IMR-90 (cell line): ENCODE measurements at regions not wholly inside any gene's neighbourhood (a gene's known extent, or its start where the extent isn't known, plus 50 kb on each side); places are given as distances from the start of the nearest gene placed in this dataset.

Experiments
- ATAC-seq: fragments of 200-7000 bp; cut with Tn5 transposase; 2 replicates; pipeline ENCODE4 v1.9.1; 2020; ENCODE audit warnings: low read depth, mild to moderate bottlenecking, moderate library complexity
- BruUV-seq: library from RNA; stranded (reverse); fragments of 400-500 nt; replicated peaks from 2 replicates; lab custom pipeline; 2021; lab: Mats Ljungman, UMichigan
- CTCF ChIA-PET: fragments of 300-600 bp; formaldehyde crosslinking; extraction: SDS; loops from one replicate; lab custom pipeline; 2021; ENCODE audit warnings: antibody characterized with exemption; lab: Yijun Ruan, JAX
- POLR2A ChIA-PET: fragments of 300-600 bp; sonication (Branson Sonifier 250); formaldehyde crosslinking; loops from one replicate; lab custom pipeline; 2022; ENCODE audit warnings: antibody characterized with exemption; ENCODE audit not compliant: unreplicated experiment; lab: Charles Lee
- DNase-seq: peaks from one replicate; pipeline ENCODE4 v3.0.0; 2013
- H2AFZ ChIP-seq: replicated peaks from 2 replicates; pipeline ENCODE3; 2013; ENCODE audit warnings: low read length, mild to moderate bottlenecking; ENCODE audit not compliant: poor library complexity
- H2AK5ac ChIP-seq: 2 replicates; pipeline ENCODE4 v1.6.1; 2013; ENCODE audit warnings: low read depth, low read length, inconsistent platforms
- H2AK9ac ChIP-seq: replicated peaks from 2 replicates; pipeline ENCODE3; 2013; ENCODE audit warnings: mild to moderate bottlenecking, low read depth, low read length, moderate library complexity; ENCODE audit not compliant: poor library complexity
- H2BK120ac ChIP-seq: 2 replicates; pipeline ENCODE4 v1.6.1; 2013; ENCODE audit warnings: low read depth, low read length, inconsistent platforms
- H2BK15ac ChIP-seq: 3 replicates; pipeline ENCODE4 v1.6.1; 2013; ENCODE audit warnings: low read depth, low read length, inconsistent platforms
- H2BK20ac ChIP-seq: 2 replicates; pipeline ENCODE4 v1.6.1; 2013; ENCODE audit warnings: low read depth, mild to moderate bottlenecking, inconsistent platforms, low read length, moderate library complexity
- H2BK5ac ChIP-seq: 2 replicates; pipeline ENCODE4 v1.6.1; 2013; ENCODE audit warnings: mild to moderate bottlenecking, low read depth, low read length, inconsistent platforms; ENCODE audit not compliant: poor library complexity, severe bottlenecking
- H3K14ac ChIP-seq: replicated peaks from 2 replicates; pipeline ENCODE4 v1.6.1; 2013; ENCODE audit warnings: low read depth, low read length, inconsistent platforms
- H3K18ac ChIP-seq: 2 replicates; pipeline ENCODE4 v1.6.1; 2013; ENCODE audit warnings: low read depth, low read length, control low read depth
- H3K23ac ChIP-seq: 2 replicates; pipeline ENCODE4 v1.6.1; 2013; ENCODE audit warnings: low read depth, low read length, inconsistent platforms
- H3K27ac ChIP-seq: 2 replicates; pipeline ENCODE4 v1.5.1; 2013; ENCODE audit warnings: mild to moderate bottlenecking, control low read depth, low read length; ENCODE audit not compliant: insufficient read depth
- H3K27me3 ChIP-seq: 2 replicates; pipeline ENCODE4 v1.6.1; 2013; ENCODE audit warnings: low read length; ENCODE audit not compliant: control insufficient read depth, insufficient read depth
- H3K36me3 ChIP-seq: 2 replicates; pipeline ENCODE4 v1.6.1; 2013; ENCODE audit warnings: low read length, mixed read lengths; ENCODE audit not compliant: control insufficient read depth, insufficient read depth
- H3K4ac ChIP-seq: 2 replicates; pipeline ENCODE4 v1.6.1; 2013; ENCODE audit warnings: low read depth, low read length, inconsistent platforms
- H3K4me1 ChIP-seq: 2 replicates; pipeline ENCODE4 v1.6.1; 2013; ENCODE audit warnings: low read length, mixed read lengths; ENCODE audit not compliant: control insufficient read depth, insufficient read depth
- H3K4me2 ChIP-seq: 2 replicates; pipeline ENCODE4 v1.6.1; 2013; ENCODE audit warnings: low read depth, mild to moderate bottlenecking, control low read depth, low read length, moderate library complexity
- H3K4me3 ChIP-seq: 2 replicates; pipeline ENCODE4 v1.5.1; 2013; ENCODE audit warnings: low read depth, mild to moderate bottlenecking, control low read depth, low read length, moderate library complexity; ENCODE audit not compliant: insufficient read depth
- H3K56ac ChIP-seq: 2 replicates; pipeline ENCODE4 v1.6.1; 2013; ENCODE audit warnings: low read length, inconsistent platforms; ENCODE audit not compliant: insufficient read depth; ENCODE audit errors: extremely low read depth
- H3K79me1 ChIP-seq, 2 experiments: 2 replicates each; pipeline ENCODE4 v1.6.1; 2013; ENCODE audit warnings: low read length in 2 of 2, inconsistent platforms in 1 of 2, low read depth in 1 of 2
- H3K9ac ChIP-seq: 2 replicates; pipeline ENCODE4 v1.6.1; 2013; ENCODE audit warnings: low read depth, low read length, control low read depth
- H3K9me1 ChIP-seq: 2 replicates; pipeline ENCODE4 v1.6.1; 2013; ENCODE audit warnings: low read length, inconsistent platforms; ENCODE audit not compliant: insufficient read depth
- H3K9me3 ChIP-seq: 2 replicates; pipeline ENCODE4 v1.6.1; 2013; ENCODE audit warnings: low read length; ENCODE audit not compliant: control insufficient read depth, insufficient read depth
- H4K20me1 ChIP-seq: 2 replicates; pipeline ENCODE4 v1.6.1; 2013; ENCODE audit warnings: low read length, inconsistent platforms; ENCODE audit not compliant: insufficient read depth
- H4K5ac ChIP-seq: 2 replicates; pipeline ENCODE4 v1.6.1; 2013; ENCODE audit warnings: mild to moderate bottlenecking, low read depth, low read length, control low read depth
- H4K8ac ChIP-seq, 2 experiments: 2 replicates each; pipeline ENCODE4 v1.6.1; 2013; ENCODE audit warnings: low read depth in 2 of 2, low read length in 2 of 2, control low read depth in 1 of 2, inconsistent platforms in 1 of 2
- H4K91ac ChIP-seq: 2 replicates; pipeline ENCODE4 v1.6.1; 2013; ENCODE audit warnings: low read depth, low read length, inconsistent platforms; ENCODE audit not compliant: insufficient read depth
- BHLHE40 ChIP-seq: fragments of 150-350 bp; IDR thresholded peaks from 2 replicates; pipeline ENCODE4 v1.6.1; 2016; ENCODE audit warnings: mild to moderate bottlenecking, low read depth, low read length
- CEBPB ChIP-seq: IDR thresholded peaks from 2 replicates; pipeline ENCODE4 v1.6.1; 2012; ENCODE audit warnings: low read depth, low read length, improper control_type of control experiment
- CHD1 ChIP-seq: IDR thresholded peaks from 2 replicates; pipeline ENCODE4 v1.6.1; 2012; ENCODE audit warnings: low read depth, low read length, improper control_type of control experiment
- ELK1 ChIP-seq: fragments of 150-350 bp; IDR thresholded peaks from 2 replicates; pipeline ENCODE4 v1.6.1; 2016; ENCODE audit warnings: low read depth, mild to moderate bottlenecking, low read length, moderate library complexity, borderline replicate concordance
- FOS ChIP-seq: fragments of 150-350 bp; IDR thresholded peaks from 2 replicates; pipeline ENCODE4 v1.6.1; 2016; ENCODE audit warnings: low read depth, low read length
- MAFK ChIP-seq: IDR thresholded peaks from 2 replicates; pipeline ENCODE4 v1.6.1; 2012; ENCODE audit warnings: low read depth, low read length, improper control_type of control experiment
- MAZ ChIP-seq: IDR thresholded peaks from 2 replicates; pipeline ENCODE4 v1.6.1; 2012; ENCODE audit warnings: low read depth, mild to moderate bottlenecking, low read length, improper control_type of control experiment, moderate library complexity, borderline replicate concordance
- MXI1 ChIP-seq: IDR thresholded peaks from 2 replicates; pipeline ENCODE4 v1.6.1; 2012; ENCODE audit warnings: low read depth, mild to moderate bottlenecking, low read length, moderate library complexity, borderline replicate concordance
- RAD21 ChIP-seq: IDR thresholded peaks from 2 replicates; pipeline ENCODE4 v1.6.1; 2012; ENCODE audit warnings: low read length, improper control_type of control experiment
- RFX5 ChIP-seq: IDR thresholded peaks from 2 replicates; pipeline ENCODE4 v1.8.0; 2012; ENCODE audit warnings: low read depth, mild to moderate bottlenecking, low read length, moderate library complexity
- whole genome bisulfite sequencing, 2 experiments: methylation state at CpG; one replicate each; pipeline versions ENCODE4 v1.1.5 to v1.1.7; 2013; ENCODE audit warnings: missing lambda C conversion rate in 2 of 2; ENCODE audit not compliant: insufficient read length in 1 of 2; ENCODE audit errors: extremely low coverage in 2 of 2; 5-methylcytosine and 5-hydroxymethylcytosine counted together
- dilution Hi-C: fragments of 300-500 bp; cut with HindIII; formaldehyde crosslinking; loops from one replicate; pipeline ENCODE4 v1.14.3; 2018; ENCODE audit warnings: low sequenced_read_pairs; ENCODE audit not compliant: unreplicated experiment
- in situ Hi-C: fragments of 300-500 bp; cut with MboI; formaldehyde crosslinking; loops from 3 replicates; pipeline ENCODE4 v1.14.3; 2019; ENCODE audit warnings: low sequenced_read_pairs, inconsistent platforms, mixed read lengths
- intact Hi-C: fragments of 100-400 bp; cut with micrococcal nuclease; formaldehyde crosslinking; loops from 2 replicates; pipeline ENCODE4 v1.10.0; 2022
- TF ChIP-seq, protein P1 (sequence below): conservative IDR thresholded peaks from 2 replicates; pipeline ENCODE4 v1.5.1; 2012; ENCODE audit warnings: mild to moderate bottlenecking, low read depth, low read length, improper control_type of control experiment

DNA sequence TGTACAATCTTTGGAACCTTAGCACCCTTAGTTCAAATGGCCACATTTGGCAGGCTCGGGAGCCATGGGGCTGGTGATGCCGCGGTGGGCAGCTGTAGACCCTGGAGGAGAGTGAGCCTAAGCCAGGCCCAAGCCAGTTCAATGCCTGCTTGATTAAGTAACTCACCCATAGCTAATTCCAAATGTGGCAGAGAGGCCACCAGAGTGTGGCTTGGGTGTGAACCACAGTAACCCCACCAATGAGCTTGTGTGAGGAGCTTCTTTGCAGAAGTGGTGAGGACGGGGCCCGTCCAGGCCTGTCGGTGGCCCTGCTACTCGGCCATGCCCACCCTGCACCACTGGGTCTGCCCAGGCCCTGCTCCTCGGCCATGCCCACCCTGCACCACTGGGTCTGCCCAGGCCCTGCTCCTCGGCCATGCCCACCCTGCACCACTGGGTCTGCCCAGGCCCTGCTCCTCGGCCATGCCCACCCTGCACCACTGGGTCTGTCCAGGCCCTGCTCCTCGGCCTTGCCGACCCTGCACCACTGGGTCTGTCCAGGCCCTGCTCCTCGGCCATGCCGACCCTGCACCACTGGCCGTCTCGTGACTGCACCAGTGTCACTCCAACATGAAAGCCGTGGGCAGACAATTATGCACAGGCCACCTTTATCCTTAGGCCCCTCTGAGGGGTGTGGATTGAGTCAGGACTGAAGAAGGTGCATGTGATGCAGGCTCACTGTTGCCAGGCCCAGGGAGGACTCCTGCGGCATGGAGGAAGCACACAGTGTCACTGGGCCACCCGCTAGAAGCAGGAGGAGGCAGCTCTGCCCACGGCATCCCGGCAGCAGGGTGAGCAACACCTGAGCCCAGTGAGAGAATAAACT, 75.4 kb downstream of the MRPL36 start (continued):
- TF ChIP-seq, protein P1, sequence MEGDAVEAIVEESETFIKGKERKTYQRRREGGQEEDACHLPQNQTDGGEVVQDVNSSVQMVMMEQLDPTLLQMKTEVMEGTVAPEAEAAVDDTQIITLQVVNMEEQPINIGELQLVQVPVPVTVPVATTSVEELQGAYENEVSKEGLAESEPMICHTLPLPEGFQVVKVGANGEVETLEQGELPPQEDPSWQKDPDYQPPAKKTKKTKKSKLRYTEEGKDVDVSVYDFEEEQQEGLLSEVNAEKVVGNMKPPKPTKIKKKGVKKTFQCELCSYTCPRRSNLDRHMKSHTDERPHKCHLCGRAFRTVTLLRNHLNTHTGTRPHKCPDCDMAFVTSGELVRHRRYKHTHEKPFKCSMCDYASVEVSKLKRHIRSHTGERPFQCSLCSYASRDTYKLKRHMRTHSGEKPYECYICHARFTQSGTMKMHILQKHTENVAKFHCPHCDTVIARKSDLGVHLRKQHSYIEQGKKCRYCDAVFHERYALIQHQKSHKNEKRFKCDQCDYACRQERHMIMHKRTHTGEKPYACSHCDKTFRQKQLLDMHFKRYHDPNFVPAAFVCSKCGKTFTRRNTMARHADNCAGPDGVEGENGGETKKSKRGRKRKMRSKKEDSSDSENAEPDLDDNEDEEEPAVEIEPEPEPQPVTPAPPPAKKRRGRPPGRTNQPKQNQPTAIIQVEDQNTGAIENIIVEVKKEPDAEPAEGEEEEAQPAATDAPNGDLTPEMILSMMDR, result no peak

DNA sequence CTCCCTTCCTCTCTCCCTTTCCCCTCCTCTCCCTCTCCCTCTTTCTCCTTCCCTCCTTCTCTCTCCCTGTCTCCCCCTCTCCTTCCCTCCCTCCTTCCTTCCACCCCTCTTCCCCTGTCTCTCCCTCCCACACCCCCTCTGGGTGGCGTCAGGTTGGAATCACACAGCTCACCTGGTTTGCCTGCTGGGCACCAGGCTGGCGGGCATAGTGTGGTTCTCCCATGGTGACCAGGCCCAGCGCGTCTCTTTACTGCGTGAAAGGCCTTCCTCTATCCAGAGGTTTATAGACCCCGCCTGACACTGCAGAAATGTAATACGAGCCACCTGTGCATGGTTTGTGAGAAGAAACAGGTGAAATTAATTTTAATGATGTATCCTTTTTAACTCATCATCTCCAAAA, 76.2 kb downstream of the MRPL36 start:
- no peak overlapping the region for H2AK5ac ChIP-seq
- H3K56ac ChIP-seq, result no peak overlapping the region
- H3K79me1 ChIP-seq, result no peaks in the 10 kb centered on the region
- WGBS, 2 experiments, result no CpG with 5 or more reads among the region's 7 CpGs
- no peak overlapping the region for H3K27ac ChIP-seq
- ATAC-seq (no peak), DNase-seq (no peak)
- BruUV-seq, result no TSS peak
- no peak overlapping the region for H4K91ac ChIP-seq
- no peak overlapping the region for H2AK9ac ChIP-seq
- ChIA-PET POLR2A (no interaction called here), CTCF (no interaction called here)
- no peak overlapping the region for H3K4me3 ChIP-seq
- H3K14ac ChIP-seq, result no peak overlapping the region
- H2BK20ac ChIP-seq, result no peak overlapping the region
- no peak overlapping the region for H2BK5ac ChIP-seq
- no peak overlapping the region for H3K9ac ChIP-seq
- H2BK120ac ChIP-seq, result no peak overlapping the region
- H4K5ac ChIP-seq, result no peak overlapping the region
- dilution Hi-C loops (no loop called here), intact Hi-C loops (no loop called here), in situ Hi-C loops (no loop called here)
- H3K36me3 ChIP-seq, result no peaks in the 10 kb centered on the region
- no peaks in the 10 kb centered on the region for H3K4me1 ChIP-seq
- no peak overlapping the region for H3K4me2 ChIP-seq
- no peaks in the 10 kb centered on the region for H3K9me1 ChIP-seq
- H3K4ac ChIP-seq, result no peak overlapping the region
- H2AFZ ChIP-seq, result no peak overlapping the region
- no peak overlapping the region for H3K18ac ChIP-seq
- H3K23ac ChIP-seq, result no peak overlapping the region
- peaks cover 4% of the 10 kb centered on the region; the same call in 1 of the 2 replicates for H3K9me3 ChIP-seq
- H2BK15ac ChIP-seq, result no peak overlapping the region
- peaks cover 5% of the 10 kb centered on the region; the same call in 1 of the 2 replicates for H3K27me3 ChIP-seq
- no peaks in the 10 kb centered on the region for H4K20me1 ChIP-seq
- H4K8ac ChIP-seq, result no peak overlapping the region
- no peak for TF ChIP-seq CHD1
- TF ChIP-seq MAFK, result no peak
- no peak for TF ChIP-seq RFX5
- no peak for TF ChIP-seq RAD21
- no peak for TF ChIP-seq MXI1
- TF ChIP-seq, protein P1, result no peak
- TF ChIP-seq FOS, result no peak
- TF ChIP-seq CEBPB, result no peak
- TF ChIP-seq BHLHE40, result no peak
- TF ChIP-seq ELK1, result no peak
- no peak for TF ChIP-seq MAZ
